ENCODE measurements at regions not wholly inside any gene's neighbourhood (a gene's known extent, or its start where the extent isn't known, plus 50 kb on each side); places are given as distances from the start of the nearest gene placed in this dataset.
"Not testable (repeated sequence)": the region's sequence is repeated elsewhere in the genome, so short reads cannot be mapped to it uniquely, and the experiment has no call there.

GRCh38 chrX:152038804-152039203 is 64.3 kb upstream of the GABRE start:
- DNase-seq (ENCODE audit: low read depth), result no peak
- TF ChIP-seq CTCF (conservative IDR thresholded peaks at IDR 0.05; ENCODE audit: low read length), result no peak
- H3K4me3 ChIP-seq (ENCODE audit: low read length), result no peak overlapping the region

GRCh38 chrX:152037183-152037582 is 62.7 kb upstream of the GABRE start:
- TF ChIP-seq CTCF (conservative IDR thresholded peaks at IDR 0.05; ENCODE audit: low read length), result no peak
- H3K4me3 ChIP-seq (ENCODE audit: low read length), result no peak overlapping the region
- no peak for DNase-seq (ENCODE audit: low read depth)

- H3K4me3 ChIP-seq (ENCODE audit: low read length); DNase-seq (ENCODE audit: low read depth): not testable (repeated sequence)
These were observed 56.9 kb upstream of the GABRE start for GRCh38 chrX:152031346-152031745.

- DNase-seq (ENCODE audit: low read depth), result no peak
- H3K4me3 ChIP-seq (ENCODE audit: low read length), result no peak overlapping the region
- no peak for TF ChIP-seq CTCF (conservative IDR thresholded peaks at IDR 0.05; ENCODE audit: low read length)
These were observed 54.1 kb upstream of the GABRE start for GRCh38 chrX:152028579-152028978.

GRCh38 chrX:152025656-152026440 is 51.4 kb upstream of the GABRE start:
- TF ChIP-seq CTCF (conservative IDR thresholded peaks at IDR 0.05; ENCODE audit: low read length), result no peak
- DNase-seq (ENCODE audit: low read depth), result no peak
- H3K4me3 ChIP-seq (ENCODE audit: low read length), result no peak overlapping the region

- no peak for TF ChIP-seq CTCF (conservative IDR thresholded peaks at IDR 0.05; ENCODE audit: low read length)
- DNase-seq (ENCODE audit: low read depth), result no peak
- no peak overlapping the region for H3K4me3 ChIP-seq (ENCODE audit: low read length)
These were observed 50.2 kb upstream of the GABRE start for GRCh38 chrX:152024710-152025109.

Data from AG10803 (cell line).